Breast epithelium (tissue), 3 donors: ENCODE measurements at regions not wholly inside any gene's neighbourhood (a gene's known extent, or its start where the extent isn't known, plus 50 kb on each side); places are given as distances from the start of the nearest gene placed in this dataset.

Experiments
- POLR2AphosphoS5 ChIP-seq, 3 donors: sonication (generic); formaldehyde crosslinking; IDR thresholded peaks; one replicate each; pipeline ENCODE4 v1.6.1; 2017; ENCODE audit warnings: antibody characterized with exemption in 3 of 3
- TF ChIP-seq, protein P1 (sequence below), 3 donors: fragments of 450-650 bp; IDR thresholded peaks; one replicate each; pipeline ENCODE4 v1.5.1; 2016 to 2017; ENCODE audit warnings: antibody characterized with exemption in 3 of 3, mild to moderate bottlenecking in 3 of 3, moderate library complexity in 3 of 3

DNA sequence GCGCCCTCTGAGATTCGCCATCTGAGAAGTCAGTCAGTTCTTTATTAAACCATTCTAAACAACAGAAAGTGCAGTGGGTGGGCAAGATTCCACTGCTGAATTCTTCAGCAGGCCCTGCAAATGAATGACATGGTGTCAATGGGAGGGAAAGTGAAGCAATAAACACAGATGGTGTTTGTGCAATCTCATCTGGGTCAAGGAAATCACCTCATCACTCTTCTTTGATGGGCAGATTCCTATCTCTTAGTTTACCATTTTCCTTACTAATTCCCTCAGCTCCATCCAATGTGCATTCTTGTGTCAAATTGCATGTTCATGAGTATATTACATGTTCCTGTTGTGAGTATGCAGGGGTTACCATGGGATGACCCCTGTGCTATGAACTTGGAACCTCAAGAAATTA, 100.7 kb upstream of the CYP1B1 start:
- TF ChIP-seq, protein P1, sequence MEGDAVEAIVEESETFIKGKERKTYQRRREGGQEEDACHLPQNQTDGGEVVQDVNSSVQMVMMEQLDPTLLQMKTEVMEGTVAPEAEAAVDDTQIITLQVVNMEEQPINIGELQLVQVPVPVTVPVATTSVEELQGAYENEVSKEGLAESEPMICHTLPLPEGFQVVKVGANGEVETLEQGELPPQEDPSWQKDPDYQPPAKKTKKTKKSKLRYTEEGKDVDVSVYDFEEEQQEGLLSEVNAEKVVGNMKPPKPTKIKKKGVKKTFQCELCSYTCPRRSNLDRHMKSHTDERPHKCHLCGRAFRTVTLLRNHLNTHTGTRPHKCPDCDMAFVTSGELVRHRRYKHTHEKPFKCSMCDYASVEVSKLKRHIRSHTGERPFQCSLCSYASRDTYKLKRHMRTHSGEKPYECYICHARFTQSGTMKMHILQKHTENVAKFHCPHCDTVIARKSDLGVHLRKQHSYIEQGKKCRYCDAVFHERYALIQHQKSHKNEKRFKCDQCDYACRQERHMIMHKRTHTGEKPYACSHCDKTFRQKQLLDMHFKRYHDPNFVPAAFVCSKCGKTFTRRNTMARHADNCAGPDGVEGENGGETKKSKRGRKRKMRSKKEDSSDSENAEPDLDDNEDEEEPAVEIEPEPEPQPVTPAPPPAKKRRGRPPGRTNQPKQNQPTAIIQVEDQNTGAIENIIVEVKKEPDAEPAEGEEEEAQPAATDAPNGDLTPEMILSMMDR (IDR thresholded peaks at IDR 0.05): no peak
- peak; percentile 56 to 92 (median 60) for TF ChIP-seq POLR2AphosphoS5 (IDR thresholded peaks at IDR 0.05)
